Liver (tissue), 8 donors: ENCODE measurements at regions not wholly inside any gene's neighbourhood (a gene's known extent, or its start where the extent isn't known, plus 50 kb on each side); places are given as distances from the start of the nearest gene placed in this dataset.

Source experiments
- DNase-seq: peaks from one replicate; pipeline ENCODE4 v3.0.0-alpha.2; 2017; ENCODE audit warnings: low spot score
- H3K27ac ChIP-seq, 2 donors: one replicate each; pipeline ENCODE4 v1.7.0; 2013; ENCODE audit warnings: inconsistent platforms in 2 of 2, low read length in 2 of 2, control low read depth in 1 of 2, low read depth in 1 of 2, mild to moderate bottlenecking in 1 of 2
- H3K27me3 ChIP-seq, 4 donors: one replicate each; pipeline versions ENCODE4 v1.6.1 to v1.7.0; 2013; ENCODE audit warnings: low read length in 3 of 4, inconsistent platforms in 1 of 4, mild to moderate bottlenecking in 1 of 4, moderate library complexity in 1 of 4; ENCODE audit not compliant: control insufficient read depth in 4 of 4, insufficient read depth in 4 of 4
- H3K36me3 ChIP-seq, 4 donors: one replicate each; pipeline versions ENCODE4 v1.6.1 to v1.7.0; 2013; ENCODE audit warnings: low read length in 3 of 4, mild to moderate bottlenecking in 3 of 4, low read depth in 1 of 4, moderate library complexity in 1 of 4; ENCODE audit not compliant: control insufficient read depth in 4 of 4, insufficient read depth in 3 of 4
- H3K4me1 ChIP-seq, 4 donors: one replicate each; pipeline versions ENCODE4 v1.6.1 to v1.7.0; 2013; ENCODE audit warnings: low read length in 3 of 4, mild to moderate bottlenecking in 3 of 4, moderate library complexity in 1 of 4; ENCODE audit not compliant: control insufficient read depth in 4 of 4, insufficient read depth in 4 of 4
- H3K4me3 ChIP-seq, 3 donors: one replicate each; pipeline versions ENCODE4 v1.6.1 to v1.7.0; 2013; ENCODE audit warnings: low read length in 3 of 3, control low read depth in 1 of 3, low read depth in 1 of 3, mild to moderate bottlenecking in 1 of 3
- H3K9ac ChIP-seq, 2 donors: one replicate each; pipeline ENCODE4 v1.7.0; 2013; ENCODE audit warnings: low read length in 2 of 2, mild to moderate bottlenecking in 2 of 2, moderate library complexity in 2 of 2, control low read depth in 1 of 2, low read depth in 1 of 2
- H3K9me3 ChIP-seq, 4 donors: one replicate each; pipeline versions ENCODE4 v1.6.1 to v1.7.0; 2013; ENCODE audit warnings: low read length in 3 of 4; ENCODE audit not compliant: control insufficient read depth in 4 of 4
- ATF3 ChIP-seq: IDR thresholded peaks from 2 replicates; pipeline ENCODE4 v1.6.1; 2016; ENCODE audit warnings: antibody characterized with exemption
- CTCF ChIP-seq: fragments of 150-350 bp; IDR thresholded peaks from 2 replicates; pipeline ENCODE4 v1.5.1; 2017; ENCODE audit warnings: improper control_type of control experiment, low read depth, low read length; ENCODE audit not compliant: missing input control
- EGR1 ChIP-seq, 2 donors: IDR thresholded peaks; 2 replicates each; pipeline ENCODE4 v1.6.1; 2016 to 2018; ENCODE audit warnings: antibody characterized with exemption in 2 of 2, low read depth in 2 of 2
- FOXA1 ChIP-seq: IDR thresholded peaks from 2 replicates; pipeline ENCODE4 v1.6.1; 2016; ENCODE audit warnings: antibody characterized with exemption
- FOXA2 ChIP-seq: IDR thresholded peaks from 2 replicates; pipeline ENCODE4 v1.6.1; 2016; ENCODE audit warnings: antibody characterized with exemption
- GABPA ChIP-seq, 2 donors: IDR thresholded peaks in 1 of 2; conservative IDR thresholded peaks in 1 of 2; 2 replicates each; pipeline ENCODE4 v1.6.1; 2016; ENCODE audit warnings: antibody characterized with exemption in 2 of 2, mild to moderate bottlenecking in 1 of 2, moderate library complexity in 1 of 2
- HNF4A ChIP-seq, 2 donors: conservative IDR thresholded peaks; 2 replicates each; pipeline ENCODE4 v1.6.1; 2016; ENCODE audit warnings: antibody characterized with exemption in 2 of 2, mild to moderate bottlenecking in 2 of 2
- HNF4G ChIP-seq: IDR thresholded peaks from 2 replicates; pipeline ENCODE4 v1.6.1; 2016; ENCODE audit warnings: antibody characterized with exemption
- JUND ChIP-seq, 2 donors: IDR thresholded peaks; 2 replicates each; pipeline ENCODE4 v1.6.1; 2016; ENCODE audit warnings: antibody characterized with exemption in 2 of 2
- MAX ChIP-seq: IDR thresholded peaks from 2 replicates; pipeline ENCODE4 v1.6.1; 2016; ENCODE audit warnings: antibody characterized with exemption
- NR2F2 ChIP-seq: IDR thresholded peaks from 2 replicates; pipeline ENCODE4 v1.6.1; 2016; ENCODE audit warnings: antibody characterized with exemption
- RAD21 ChIP-seq, 2 donors: IDR thresholded peaks; 2 replicates each; pipeline ENCODE4 v1.6.1; 2016; ENCODE audit warnings: antibody characterized with exemption in 2 of 2, mild to moderate bottlenecking in 2 of 2
- REST ChIP-seq: IDR thresholded peaks from 2 replicates; pipeline ENCODE4 v1.6.1; 2016; ENCODE audit warnings: antibody characterized with exemption, mild to moderate bottlenecking
- RXRA ChIP-seq, 2 donors: IDR thresholded peaks; 2 replicates each; pipeline ENCODE4 v1.6.1; 2017 to 2018; ENCODE audit warnings: antibody characterized with exemption in 2 of 2, mild to moderate bottlenecking in 1 of 2
- SP1 ChIP-seq: IDR thresholded peaks from 2 replicates; pipeline ENCODE4 v1.6.1; 2018; ENCODE audit warnings: antibody characterized with exemption, mild to moderate bottlenecking
- TAF1 ChIP-seq: conservative IDR thresholded peaks from 2 replicates; pipeline ENCODE4 v1.6.1; 2016; ENCODE audit warnings: antibody characterized with exemption, mild to moderate bottlenecking
- YY1 ChIP-seq: IDR thresholded peaks from 2 replicates; pipeline ENCODE4 v1.6.1; 2016; ENCODE audit warnings: antibody characterized with exemption, mild to moderate bottlenecking
- ZBTB33 ChIP-seq: IDR thresholded peaks from 2 replicates; pipeline ENCODE4 v1.6.1; 2016; ENCODE audit warnings: antibody characterized with exemption
- WGBS: extraction: QIAGEN DNeasy Blood & Tissue Kit; methylation state at CpG from one replicate; pipeline ENCODE4 v1.1.7; 2013; 5-methylcytosine and 5-hydroxymethylcytosine counted together
- donor health status: healthy.
- donor health status: healthy.
- donor health status: healthy.
- donor health status: healthy.
- donor health status: healthy.

GRCh38 chr1:221310180-221310579 lies 430.9 kb downstream of the HLX start:
- Histone ChIP-seq H3K4me3 (no peak overlapping the region), H3K27me3 (no peaks in the 10 kb centered on the region)
- 80% methylated on average over 4 of the region's 4 CpGs for WGBS

More at GRCh38 chr1:221310180-221310579, 430.9 kb downstream of the HLX start:
- Histone ChIP-seq H3K9ac (no peak overlapping the region), H3K4me1 (peaks cover 0 to 4% (median 3%) of the 10 kb centered on the region in 4 donors), H3K27ac (no peak overlapping the region), H3K36me3 (no peaks in the 10 kb centered on the region), H3K9me3 (peaks cover 0 to 4% (median 0%) of the 10 kb centered on the region in 4 donors)
- no peak for DNase-seq
- TF ChIP-seq MAX (no peak), CTCF (no peak), RXRA (IDR thresholded peaks at IDR 0.05) (no peak), HNF4A (conservative IDR thresholded peaks at IDR 0.05) (no peak), HNF4G (no peak), FOXA1 (no peak), NR2F2 (no peak), GABPA (IDR thresholded peaks at IDR 0.05 in 1 of 2, conservative IDR thresholded peaks at IDR 0.05 in 1 of 2) (no peak), REST (no peak), EGR1 (IDR thresholded peaks at IDR 0.05; ENCODE audit: low read depth in 2 of 2) (no peak), JUND (IDR thresholded peaks at IDR 0.05) (no peak), TAF1 (no peak), FOXA2 (no peak), SP1 (no peak), YY1 (no peak), ZBTB33 (no peak), ATF3 (no peak), RAD21 (IDR thresholded peaks at IDR 0.05) (no peak)
